NOMO-1 treated with DMSO at 0.1 percent for 48 hours (cell line): ENCODE measurements at regions not wholly inside any gene's neighbourhood (a gene's known extent, or its start where the extent isn't known, plus 50 kb on each side); places are given as distances from the start of the nearest gene placed in this dataset.

Experiments
- DNase-seq: peaks from one replicate; lab custom pipeline; 2025; ENCODE audit not compliant: unreplicated experiment; lab: John Stamatoyannopoulos, UW

DNA sequence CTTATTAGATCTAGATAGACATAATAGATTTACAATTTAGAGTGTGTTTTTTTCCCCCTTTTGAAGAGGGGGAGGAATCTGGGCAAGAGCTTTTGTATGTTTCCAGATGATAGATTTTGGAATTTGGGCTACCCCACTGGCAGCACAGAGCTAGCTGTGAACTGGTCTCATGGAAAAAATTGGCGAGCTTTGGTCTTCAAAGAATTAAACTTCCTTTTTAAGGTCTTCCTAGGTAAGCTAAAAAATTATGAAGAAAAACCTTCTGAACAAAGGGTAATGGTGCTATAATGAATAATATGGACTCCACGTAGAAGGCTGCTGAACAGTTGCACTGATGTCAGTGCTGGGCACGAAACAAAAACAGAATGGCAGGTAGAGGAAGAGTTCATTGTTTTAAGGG, 109.3 kb downstream of the ZIC5 start:
- DNase-seq = no peak

DNA sequence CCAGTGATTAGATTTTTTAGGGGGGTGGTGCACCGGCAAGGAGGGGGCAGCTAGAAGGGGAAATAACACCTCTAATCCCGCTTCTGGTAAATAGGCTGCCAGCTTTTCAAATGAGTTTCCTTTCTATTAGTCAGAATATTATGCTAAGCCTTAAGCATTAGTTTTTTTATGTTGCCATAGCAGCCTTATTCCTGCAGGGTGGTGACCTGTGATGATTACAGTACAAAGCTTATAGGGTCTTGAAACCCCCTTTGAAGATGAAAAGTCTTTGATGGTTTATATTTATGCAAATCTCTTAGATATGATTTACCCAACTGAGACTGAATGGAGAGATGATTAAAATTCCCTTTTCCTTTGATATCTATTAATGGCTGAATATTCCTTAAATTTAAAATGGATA, 109.8 kb downstream of the ZIC5 start:
- DNase-seq = no peak

DNA sequence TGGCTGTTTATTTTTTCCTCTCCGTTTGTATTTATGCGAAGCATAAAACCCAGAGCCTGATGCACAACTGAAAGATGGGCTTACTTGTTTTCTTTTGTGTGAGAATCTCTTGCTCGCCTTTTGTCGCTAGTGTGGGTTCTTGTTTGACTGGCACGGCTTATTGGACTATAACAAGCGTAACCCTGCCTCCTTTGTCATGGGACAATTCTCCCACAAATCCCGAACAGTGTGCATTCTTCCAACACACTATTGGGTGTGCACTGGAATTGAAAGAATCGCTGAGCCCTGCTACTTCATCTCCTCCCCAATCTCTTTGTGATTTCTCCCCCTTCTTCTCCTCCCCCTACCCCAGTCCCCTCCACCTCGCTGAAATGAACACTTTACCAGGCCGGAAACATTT, 110.8 kb downstream of the ZIC5 start:
- DNase-seq = no peak

DNA sequence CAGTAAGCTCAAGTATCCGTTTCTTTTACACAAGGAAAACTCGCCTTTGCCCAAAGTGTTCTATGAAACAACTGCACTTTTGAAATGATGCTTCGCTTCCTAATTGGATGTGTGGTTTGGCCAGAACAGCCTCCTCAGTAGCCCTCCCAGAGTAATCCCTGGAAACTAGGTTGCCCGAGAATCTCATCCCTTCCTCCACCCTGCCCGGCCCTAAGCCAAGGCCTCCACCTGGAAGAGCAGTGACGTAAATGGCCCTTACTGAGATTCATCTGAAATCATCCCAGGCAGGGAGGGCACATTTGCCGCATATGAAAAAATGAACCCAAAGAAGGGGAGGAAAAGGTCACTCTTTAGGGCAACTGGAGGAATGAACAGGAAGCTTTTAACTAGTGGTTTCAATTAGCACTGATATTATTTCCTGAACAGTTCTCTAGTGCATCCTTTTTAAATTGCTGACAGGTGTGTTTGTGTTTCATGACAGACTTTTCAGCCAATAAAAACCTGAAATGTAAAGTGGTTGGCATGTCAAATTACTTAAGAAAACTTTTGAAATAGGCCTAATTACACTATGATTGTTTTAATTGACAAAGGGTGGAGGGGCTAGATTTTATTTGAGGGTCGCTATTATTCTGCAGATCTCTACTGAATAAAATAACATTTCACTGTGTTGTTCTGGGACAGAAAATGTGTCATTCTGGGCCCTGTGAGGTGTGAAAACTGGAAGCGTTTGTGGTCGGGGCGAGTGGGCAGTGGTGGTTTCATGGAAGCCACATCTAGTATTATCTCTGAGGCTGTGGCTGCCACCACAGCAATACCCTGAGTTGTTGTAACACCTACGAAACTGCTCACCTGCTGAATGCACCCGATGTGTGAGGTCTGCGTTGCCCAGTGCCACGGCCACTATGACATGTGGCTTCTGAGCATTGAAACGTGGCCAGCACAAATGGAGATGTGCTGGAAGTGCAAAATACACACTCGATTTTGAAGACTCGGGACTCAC, 112.1 kb downstream of the ZIC5 start:
- DNase-seq = no peak

DNA sequence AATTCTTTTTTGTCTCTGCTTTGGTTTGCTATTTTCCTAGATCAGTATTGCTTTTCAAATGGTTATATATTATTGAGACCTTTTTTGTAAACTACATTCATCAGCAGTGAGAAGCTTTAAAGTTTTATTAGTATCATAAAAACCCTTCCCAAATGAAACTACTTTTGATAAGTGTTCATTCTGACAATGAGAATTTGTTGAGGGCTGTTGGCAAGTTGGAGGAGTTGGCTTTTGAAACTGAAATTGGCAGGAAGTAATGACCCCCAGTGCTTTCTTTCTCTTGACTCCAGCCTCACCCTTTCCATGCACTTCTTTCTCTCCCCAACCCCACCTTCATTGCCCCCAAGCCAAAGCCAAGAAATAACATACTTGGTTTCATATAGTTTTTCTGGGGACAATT, 113.8 kb downstream of the ZIC5 start:
- no peak for DNase-seq

DNA sequence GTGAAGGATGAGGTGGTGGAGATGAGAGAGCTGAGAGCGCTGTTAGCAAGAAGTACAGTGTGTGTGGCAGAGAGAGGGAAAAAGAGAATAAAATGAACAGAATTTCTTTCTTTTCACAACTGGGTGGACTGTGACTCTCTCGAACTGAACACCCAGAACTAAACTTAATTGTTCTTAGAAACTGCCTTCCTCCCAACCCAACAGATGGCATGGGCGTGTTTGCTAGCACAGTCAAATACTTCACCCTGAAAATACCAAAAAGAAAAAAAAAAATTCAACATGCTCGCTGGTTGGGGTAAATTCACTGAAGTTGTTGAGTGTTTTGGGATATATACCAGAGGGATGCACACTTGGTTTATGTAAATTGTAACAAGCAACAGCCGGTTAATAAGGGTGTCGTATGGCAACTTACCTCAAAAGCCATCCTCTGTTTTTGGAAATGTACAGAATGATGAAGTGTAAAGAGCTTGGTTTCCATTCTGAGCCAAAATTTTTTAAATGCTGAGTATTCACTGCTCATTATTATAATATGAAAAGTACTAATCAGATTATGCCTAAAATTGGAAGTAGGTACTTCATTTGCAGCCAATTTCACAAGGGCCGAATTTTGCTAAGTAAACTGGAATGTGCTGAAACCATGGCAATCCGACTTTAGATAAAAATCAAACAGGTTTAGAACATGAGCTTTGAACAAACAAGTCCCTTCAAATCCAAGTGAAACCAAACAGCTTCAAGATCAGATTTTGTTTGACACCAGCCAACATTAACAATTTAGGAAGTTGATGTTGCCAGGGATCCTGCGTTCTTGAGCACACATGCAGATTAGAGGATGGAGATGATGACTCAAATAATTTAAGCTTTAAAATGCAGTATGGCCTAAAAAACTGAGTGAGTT, 115.8 kb downstream of the ZIC5 start:
- no peak for DNase-seq

DNA sequence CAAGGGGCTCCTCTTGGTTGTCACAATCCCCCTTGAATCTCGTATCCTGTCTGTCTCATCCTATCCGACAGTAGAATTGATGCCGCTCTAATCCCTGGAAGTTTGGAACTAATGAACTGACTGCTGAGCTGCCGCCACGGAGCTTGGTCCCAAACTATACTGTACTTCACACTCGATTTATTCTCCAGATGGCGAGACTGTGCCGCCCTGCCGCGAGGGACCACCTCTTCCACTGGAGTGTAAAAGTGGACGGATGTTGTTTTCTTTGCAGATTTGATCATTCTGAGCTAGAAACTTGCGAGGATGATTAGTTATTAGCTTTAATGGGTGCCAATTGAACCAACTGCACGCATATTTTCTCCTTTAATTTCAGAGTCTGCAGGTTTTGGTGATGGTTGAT, 117.2 kb downstream of the ZIC5 start:
- no peak for DNase-seq

DNA sequence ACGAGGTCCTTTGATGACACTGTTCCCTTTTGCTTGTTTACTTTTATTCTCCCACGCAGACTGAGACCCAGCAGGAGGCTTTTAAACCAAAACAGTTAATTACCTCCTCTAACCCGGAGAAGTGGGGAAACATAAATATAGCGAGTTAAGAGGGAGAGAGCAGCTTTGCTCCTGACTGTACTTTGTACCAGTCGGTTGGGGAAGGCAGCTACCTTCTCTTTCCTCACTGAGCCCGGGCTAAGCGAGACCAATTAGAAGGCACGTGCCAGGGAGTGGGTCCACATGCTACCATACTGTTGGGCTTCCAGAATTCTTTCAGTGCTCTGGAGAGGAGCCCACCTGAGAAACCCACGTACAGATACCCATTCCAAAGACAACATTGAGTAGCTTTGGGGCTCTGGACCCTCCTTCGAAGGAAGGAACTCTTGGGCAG, 124.2 kb downstream of the ZIC5 start:
- DNase-seq = no peak

DNA sequence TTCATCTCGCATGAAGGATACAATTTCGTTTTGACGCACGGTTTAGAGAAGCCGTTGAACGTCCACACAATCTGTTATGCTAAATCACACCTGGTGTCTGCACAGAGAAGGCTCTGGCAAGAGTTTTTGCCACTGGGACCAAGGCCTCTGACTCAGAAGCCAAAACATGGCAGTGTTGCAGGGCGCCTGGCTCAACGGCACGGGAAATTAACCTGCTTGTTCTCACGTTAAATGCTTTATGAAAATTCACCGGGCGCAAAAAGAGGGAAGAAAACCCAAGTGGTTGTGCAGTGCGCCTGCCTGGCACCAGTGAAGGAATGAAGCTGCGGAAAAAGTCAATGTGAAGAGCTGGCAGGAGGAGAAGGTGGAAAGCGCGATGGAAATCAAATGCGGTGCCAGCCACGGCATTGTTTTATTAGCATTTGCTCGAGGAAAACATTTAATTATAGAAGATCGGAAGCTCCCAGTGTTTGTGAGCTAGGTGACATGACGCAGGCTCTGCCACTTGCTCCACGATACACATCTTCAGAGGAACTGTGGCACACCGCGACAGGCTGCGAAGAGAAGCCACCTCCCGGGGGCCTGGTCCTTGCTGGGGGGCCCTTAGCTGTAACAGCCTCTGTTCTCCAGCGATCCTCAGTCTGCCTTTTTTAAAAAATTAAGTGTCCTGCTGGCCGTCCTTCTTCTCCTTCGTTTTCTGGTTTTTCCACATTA, 126.2 kb downstream of the ZIC5 start:
- no peak for DNase-seq

DNA sequence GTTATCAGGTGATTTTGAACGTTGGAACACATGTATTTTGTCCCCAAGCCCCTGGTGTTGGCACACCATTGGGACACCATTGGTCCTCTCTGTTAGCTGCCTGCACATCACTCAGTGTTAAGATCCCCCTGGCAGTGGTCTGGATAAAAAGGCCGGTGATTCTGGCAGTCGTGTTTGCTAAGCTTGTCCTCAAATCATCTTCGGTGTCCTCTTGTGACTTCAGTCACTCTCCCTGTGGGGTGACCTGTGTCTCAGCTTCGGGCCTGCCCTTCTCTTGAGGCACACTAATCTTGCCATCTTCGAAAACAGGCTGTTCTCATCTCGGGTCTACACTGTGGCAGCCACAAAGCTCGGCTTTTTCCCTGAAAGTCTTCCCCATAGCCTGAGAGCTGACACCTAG, 127.1 kb downstream of the ZIC5 start:
- DNase-seq = no peak

DNA sequence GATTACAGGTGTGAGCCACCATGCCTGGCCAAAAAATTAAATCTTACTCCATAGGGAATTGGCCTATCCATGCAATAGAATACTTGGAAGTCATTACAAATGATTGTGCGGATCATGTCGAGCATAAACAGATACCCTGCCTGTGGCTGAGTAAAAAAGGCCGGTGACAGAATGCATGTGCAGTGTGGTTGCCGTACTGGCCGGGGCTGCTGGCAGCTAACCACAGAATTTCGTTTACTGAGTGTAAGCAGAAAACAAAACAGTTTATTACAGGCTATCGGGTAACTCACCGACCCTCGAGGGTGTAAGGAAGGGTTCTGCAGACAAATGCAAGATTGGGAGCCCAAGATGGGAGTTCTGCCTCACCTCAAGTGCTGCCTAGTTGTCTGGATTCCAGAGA, 127.7 kb downstream of the ZIC5 start:
- no peak for DNase-seq

DNA sequence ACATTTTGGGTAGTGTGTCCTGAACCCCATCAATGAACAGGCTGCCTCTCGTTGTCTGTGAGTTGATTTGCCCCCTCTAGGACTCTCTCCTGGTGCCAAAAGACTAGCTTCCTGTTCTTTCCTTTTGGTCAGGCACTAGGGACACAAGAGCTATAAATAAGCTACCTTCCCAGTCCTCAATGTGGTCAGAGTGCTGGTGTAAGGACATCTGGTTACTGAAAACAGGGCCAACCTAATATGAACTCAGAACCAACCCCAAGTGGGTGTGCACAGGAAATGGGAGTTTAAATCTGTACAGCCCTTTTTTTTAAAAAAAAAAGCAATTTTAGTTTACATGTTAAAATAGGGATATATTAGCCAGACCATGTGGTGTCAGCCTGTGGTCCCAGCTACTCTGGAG, 129.2 kb downstream of the ZIC5 start:
- no peak for DNase-seq

DNA sequence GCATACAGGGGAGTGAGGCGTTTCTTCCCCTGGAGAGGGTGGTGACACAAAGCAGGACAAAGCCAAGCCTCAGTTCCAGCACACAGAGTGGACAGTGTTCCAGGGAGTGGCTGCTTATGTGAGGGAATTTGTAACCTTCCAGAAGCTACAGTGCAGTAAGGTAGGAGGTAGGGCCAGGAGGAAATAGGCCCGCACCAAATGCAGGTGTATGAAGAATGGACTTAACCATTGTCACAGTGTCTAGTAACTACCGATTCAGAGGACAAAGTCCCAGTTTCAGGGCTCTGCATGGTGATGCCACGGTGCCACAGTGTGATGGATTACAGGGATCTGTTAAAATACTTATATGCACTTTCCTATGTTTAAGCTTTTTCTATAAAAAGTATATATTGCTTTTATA, 135.3 kb downstream of the ZIC5 start:
- DNase-seq = no peak

DNA sequence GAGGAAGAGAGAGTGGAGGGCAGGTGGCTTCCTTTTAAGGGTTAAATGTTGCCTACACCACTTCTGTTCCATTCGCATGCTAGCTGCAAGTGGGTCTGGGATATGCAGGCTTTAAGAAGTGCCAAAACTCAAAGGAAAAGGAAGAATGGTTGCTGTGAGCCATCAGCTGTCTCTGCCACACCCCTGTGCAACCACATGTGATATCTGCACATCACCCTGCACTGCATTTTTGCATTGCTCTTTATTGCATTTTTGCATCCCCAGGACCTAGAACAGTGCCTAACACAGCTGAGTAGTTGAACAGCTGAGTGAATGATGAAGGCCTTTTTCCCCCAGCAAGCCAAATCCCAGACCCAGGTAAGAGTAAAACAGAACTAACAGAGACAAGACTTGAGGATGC, 136.1 kb downstream of the ZIC5 start:
- DNase-seq = no peak

DNA sequence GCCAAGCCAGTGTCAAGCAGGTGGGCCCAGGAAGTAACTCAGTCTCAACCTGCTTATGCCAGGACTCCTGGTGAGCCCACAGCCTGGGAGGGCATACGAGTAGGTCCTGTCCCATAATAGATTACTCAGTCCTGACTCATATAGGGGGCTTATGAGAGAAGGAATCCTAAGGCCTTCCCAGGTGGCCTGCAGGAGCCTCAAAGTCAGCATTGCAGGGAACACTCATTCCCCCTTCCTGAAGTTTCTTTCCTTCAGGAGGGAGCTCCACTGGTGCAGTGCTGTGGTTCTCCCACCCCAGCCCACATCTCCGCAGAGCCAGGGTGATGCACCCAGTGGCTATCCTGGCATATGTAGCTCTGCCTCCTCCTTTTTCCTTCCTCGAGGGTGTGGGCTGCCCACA, 137.3 kb downstream of the ZIC5 start:
- DNase-seq = no peak

DNA sequence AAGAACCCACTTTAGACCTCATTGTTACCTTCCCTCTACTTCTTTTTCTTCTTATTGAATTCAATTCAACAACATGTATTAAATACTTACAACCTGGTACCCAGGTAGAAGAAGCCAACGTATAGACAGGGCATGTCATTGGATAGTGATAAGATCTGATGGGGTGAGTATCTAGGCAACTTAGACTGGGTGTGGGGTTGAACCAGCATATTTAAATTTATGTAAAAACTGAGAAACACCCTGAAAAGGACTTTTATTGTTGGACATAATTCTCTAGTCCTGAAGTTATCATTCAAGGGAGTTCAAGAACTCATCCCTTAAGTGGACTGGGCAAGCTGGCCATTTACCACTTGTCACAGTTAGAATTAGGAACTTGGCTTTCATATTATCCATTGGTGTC, 139.2 kb downstream of the ZIC5 start:
- no peak for DNase-seq

DNA sequence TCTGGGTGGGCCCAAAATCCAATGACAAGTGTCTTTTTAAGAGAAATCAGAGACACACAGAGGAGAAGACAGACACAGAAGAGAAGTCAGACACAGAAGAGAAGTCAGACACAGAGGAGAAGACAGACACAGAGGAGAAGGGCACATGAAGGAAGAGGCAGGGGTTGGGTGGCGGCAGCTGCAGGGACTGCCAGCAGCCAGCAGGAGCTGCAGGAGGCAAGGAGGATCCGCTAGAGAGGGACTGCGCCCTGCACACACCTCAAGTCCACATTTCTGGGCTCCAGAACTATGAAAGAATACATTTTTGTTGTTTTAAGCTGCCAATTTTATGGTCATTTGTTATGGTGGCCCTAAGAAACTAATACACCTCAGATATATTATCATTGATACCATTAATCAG, 140.6 kb downstream of the ZIC5 start:
- no peak for DNase-seq

DNA sequence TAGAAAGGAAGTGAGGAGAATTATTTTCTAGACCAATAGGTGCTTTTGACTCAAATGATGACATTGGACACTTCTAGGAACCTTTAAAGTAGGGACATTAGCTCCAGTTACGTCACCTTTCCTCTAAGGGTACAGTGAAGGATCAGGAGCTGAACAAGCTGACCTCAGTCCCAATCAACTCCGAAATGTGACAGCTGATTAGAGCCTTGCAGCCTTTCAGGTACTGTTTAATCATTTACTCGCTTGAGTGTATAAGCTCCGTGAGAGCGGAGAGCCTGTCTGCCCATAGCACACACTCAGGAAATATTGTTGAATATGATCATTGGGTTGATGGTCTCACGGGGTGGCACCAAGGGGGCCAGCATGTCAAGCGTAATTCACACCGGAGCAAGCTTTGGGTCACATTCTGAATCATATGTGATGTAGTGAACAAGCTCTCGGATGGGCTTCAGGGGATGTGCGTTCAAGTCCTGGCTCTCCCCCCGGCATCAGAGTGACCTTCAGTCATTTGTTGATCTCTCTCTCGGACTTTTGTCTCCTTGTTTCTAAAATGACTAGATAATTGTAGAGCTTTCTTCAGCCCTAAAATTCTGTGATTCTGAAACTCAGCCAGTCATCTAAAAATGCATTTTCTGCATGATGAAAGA, 141.9 kb downstream of the ZIC5 start:
- DNase-seq = no peak

DNA sequence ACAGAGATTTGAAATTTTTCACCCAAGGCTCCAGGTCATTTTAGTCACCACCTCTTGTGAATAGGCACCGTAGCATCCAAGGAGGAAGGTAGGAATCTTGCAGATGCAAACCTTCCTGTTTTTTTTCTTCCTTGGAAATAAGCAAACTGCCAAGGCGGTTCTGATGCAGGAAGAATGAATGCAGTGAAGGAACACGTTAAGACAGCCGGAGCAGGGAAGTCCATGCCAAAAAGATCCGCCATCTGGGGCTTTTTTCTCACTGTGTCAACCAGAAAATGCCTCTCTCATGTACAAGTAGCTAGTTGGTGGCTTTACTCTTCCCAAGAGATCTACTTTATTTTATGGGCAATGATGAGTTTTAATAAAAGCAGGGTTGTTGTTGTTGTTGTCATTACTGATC, 142.4 kb downstream of the ZIC5 start:
- DNase-seq = no peak

DNA sequence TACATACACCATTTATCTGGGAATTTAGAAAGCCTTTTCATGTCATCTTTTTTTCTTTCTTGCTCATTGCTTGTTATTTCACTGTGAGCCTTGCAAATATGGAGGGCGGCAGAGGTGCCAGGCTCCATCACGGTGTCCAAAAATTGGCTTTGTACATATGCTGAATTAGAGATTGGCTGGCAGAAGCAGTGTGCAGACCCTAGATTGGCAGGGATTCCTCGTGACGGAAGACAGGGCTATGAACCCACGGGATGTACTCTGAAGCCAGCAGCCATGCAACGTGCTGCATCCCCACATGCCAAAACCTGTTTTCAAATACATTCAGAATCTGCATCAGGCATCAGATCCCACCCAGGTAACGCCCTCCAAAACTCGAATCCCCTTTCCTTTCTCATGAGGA, 142.8 kb downstream of the ZIC5 start:
- DNase-seq = no peak

DNA sequence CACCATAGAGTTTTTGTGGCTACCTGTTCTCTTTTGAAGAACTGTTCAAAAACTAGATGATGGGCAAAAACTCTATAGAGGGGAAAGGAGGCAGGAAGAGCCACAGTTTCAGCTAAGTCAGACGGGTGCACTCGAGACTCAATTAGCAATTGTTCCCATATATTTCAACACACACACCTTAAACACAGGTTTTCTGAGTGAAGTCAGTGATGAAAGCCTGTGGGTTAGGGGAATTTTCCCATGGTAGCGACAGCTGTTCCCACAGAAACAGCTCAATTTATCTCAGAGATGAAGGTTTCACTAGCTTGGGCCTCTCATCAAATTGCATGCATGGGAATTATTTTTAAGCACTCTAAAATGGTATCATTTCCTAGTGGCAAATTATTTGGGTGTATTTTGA, 143.4 kb downstream of the ZIC5 start:
- no peak for DNase-seq
